GM23248 (cell line): ENCODE measurements at regions not wholly inside any gene's neighbourhood (a gene's known extent, or its start where the extent isn't known, plus 50 kb on each side); places are given as distances from the start of the nearest gene placed in this dataset.

Source experiments
- EZH2 ChIP-seq: fragments of 200-600 bp; sonication (generic); IDR thresholded peaks from 2 replicates; pipeline ENCODE4 v1.6.1; 2018; ENCODE audit warnings: antibody characterized with exemption, mild to moderate bottlenecking; ENCODE audit not compliant: insufficient read depth, poor library complexity, severe bottlenecking
- EZH2phosphoT487 ChIP-seq: fragments of 200-600 bp; sonication (generic); IDR thresholded peaks from 2 replicates; pipeline ENCODE4 v1.6.1; 2018; ENCODE audit warnings: antibody characterized with exemption, moderate library complexity, mild to moderate bottlenecking, low read depth; ENCODE audit not compliant: insufficient read depth

GRCh38 chr5:155661859-155662258 is 648.3 kb downstream of the KIF4B start:
- TF ChIP-seq EZH2: no peak
- no peak for TF ChIP-seq EZH2phosphoT487
